ENCODE measurements at regions not wholly inside any gene's neighbourhood (a gene's known extent, or its start where the extent isn't known, plus 50 kb on each side); places are given as distances from the start of the nearest gene placed in this dataset.
A peak's percentile ranks its signal among the peaks of the same experiment; 100 is the strongest.

GRCh38 chr5:87061046-87061445, 206.6 kb upstream of the RASA1 start:
- ATAC-seq: no peak
- Mint-ChIP-seq H3K4me3 (no peak overlapping the region), H3K27ac (no peak overlapping the region), H3K27me3 (no peaks in the 10 kb centered on the region), H3K9me3 (peaks cover 3% of the 10 kb centered on the region), H3K36me3 (no peaks in the 10 kb centered on the region), H3K4me1 (no peaks in the 10 kb centered on the region)

GRCh38 chr5:87069311-87069710, 198.4 kb upstream of the RASA1 start:
- no peaks in the 10 kb centered on the region for H3K36me3 Mint-ChIP-seq
- H3K4me1 Mint-ChIP-seq: peaks cover 10% of the 10 kb centered on the region
- H3K9me3 Mint-ChIP-seq: no peaks in the 10 kb centered on the region
- no peaks in the 10 kb centered on the region for H3K27me3 Mint-ChIP-seq
- ATAC-seq: no peak
- H3K27ac Mint-ChIP-seq: no peak overlapping the region
- H3K4me3 Mint-ChIP-seq: no peak overlapping the region

GRCh38 chr5:87069974-87070608, 197.6 kb upstream of the RASA1 start:
- Mint-ChIP-seq H3K27me3 (no peaks in the 10 kb centered on the region), H3K4me3 (no peak overlapping the region), H3K9me3 (no peaks in the 10 kb centered on the region), H3K27ac (no peak overlapping the region), H3K4me1 (peaks cover 18% of the 10 kb centered on the region), H3K36me3 (no peaks in the 10 kb centered on the region)
- ATAC-seq: no peak

GRCh38 chr5:87074072-87074471, 193.6 kb upstream of the RASA1 start:
- peak overlapping the region; percentile 92 for H3K27ac Mint-ChIP-seq
- no peaks in the 10 kb centered on the region for H3K9me3 Mint-ChIP-seq
- no peak for ATAC-seq
- H3K36me3 Mint-ChIP-seq: peaks cover 5% of the 10 kb centered on the region
- H3K4me1 Mint-ChIP-seq: peaks cover 35% of the 10 kb centered on the region
- no peaks in the 10 kb centered on the region for H3K27me3 Mint-ChIP-seq
- H3K4me3 Mint-ChIP-seq: no peak overlapping the region

GRCh38 chr5:87074934-87075541, 192.6 kb upstream of the RASA1 start:
- H3K27ac Mint-ChIP-seq: peak overlapping the region; percentile 92
- H3K36me3 Mint-ChIP-seq: peaks cover 5% of the 10 kb centered on the region
- no peaks in the 10 kb centered on the region for H3K9me3 Mint-ChIP-seq
- H3K27me3 Mint-ChIP-seq: no peaks in the 10 kb centered on the region
- ATAC-seq: peak; percentile 92
- peak overlapping the region; percentile 26 for H3K4me3 Mint-ChIP-seq
- H3K4me1 Mint-ChIP-seq: peaks cover 38% of the 10 kb centered on the region

- Mint-ChIP-seq H3K4me3 (no peak overlapping the region), H3K4me1 (peaks cover 40% of the 10 kb centered on the region), H3K36me3 (peaks cover 5% of the 10 kb centered on the region), H3K9me3 (no peaks in the 10 kb centered on the region), H3K27ac (no peak overlapping the region), H3K27me3 (no peaks in the 10 kb centered on the region)
- no peak for ATAC-seq
Observed at GRCh38 chr5:87076411-87076810, 191.3 kb upstream of the RASA1 start.

- Mint-ChIP-seq H3K27me3 (no peaks in the 10 kb centered on the region), H3K27ac (no peak overlapping the region), H3K9me3 (no peaks in the 10 kb centered on the region), H3K36me3 (peaks cover 5% of the 10 kb centered on the region), H3K4me3 (no peak overlapping the region), H3K4me1 (peaks cover 45% of the 10 kb centered on the region)
- ATAC-seq: no peak
Observed at GRCh38 chr5:87076931-87077330, 190.8 kb upstream of the RASA1 start.

GRCh38 chr5:87079219-87079618, 188.5 kb upstream of the RASA1 start:
- peak overlapping the region; percentile 53 for H3K27ac Mint-ChIP-seq
- H3K36me3 Mint-ChIP-seq: peaks cover 5% of the 10 kb centered on the region
- H3K4me3 Mint-ChIP-seq: no peak overlapping the region
- H3K4me1 Mint-ChIP-seq: peaks cover 62% of the 10 kb centered on the region
- H3K27me3 Mint-ChIP-seq: no peaks in the 10 kb centered on the region
- ATAC-seq: no peak
- no peaks in the 10 kb centered on the region for H3K9me3 Mint-ChIP-seq

- H3K27ac Mint-ChIP-seq: peak overlapping the region; percentile 72
- H3K9me3 Mint-ChIP-seq: no peaks in the 10 kb centered on the region
- H3K4me3 Mint-ChIP-seq: peak overlapping the region; percentile 64
- peaks cover 49% of the 10 kb centered on the region for H3K4me1 Mint-ChIP-seq
- no peak for ATAC-seq
- H3K36me3 Mint-ChIP-seq: peaks cover 12% of the 10 kb centered on the region
- no peaks in the 10 kb centered on the region for H3K27me3 Mint-ChIP-seq
Observed at GRCh38 chr5:87081016-87081415, 186.7 kb upstream of the RASA1 start.

GRCh38 chr5:87081511-87082372, 185.9 kb upstream of the RASA1 start:
- Mint-ChIP-seq H3K36me3 (peaks cover 12% of the 10 kb centered on the region), H3K27me3 (no peaks in the 10 kb centered on the region), H3K4me1 (peaks cover 50% of the 10 kb centered on the region), H3K4me3 (peak overlapping the region; percentile 64), H3K9me3 (no peaks in the 10 kb centered on the region), H3K27ac (peak overlapping the region; percentile 72)
- peak; percentile 90 for ATAC-seq

GRCh38 chr5:87094347-87094746, 173.3 kb upstream of the RASA1 start:
- H3K27ac Mint-ChIP-seq: no peak overlapping the region
- no peak overlapping the region for H3K4me3 Mint-ChIP-seq
- H3K4me1 Mint-ChIP-seq: peaks cover 43% of the 10 kb centered on the region
- H3K36me3 Mint-ChIP-seq: peaks cover 5% of the 10 kb centered on the region
- H3K27me3 Mint-ChIP-seq: no peaks in the 10 kb centered on the region
- no peak for ATAC-seq
- peaks cover 2% of the 10 kb centered on the region for H3K9me3 Mint-ChIP-seq

GRCh38 chr5:87094833-87095232, 172.8 kb upstream of the RASA1 start:
- no peak overlapping the region for H3K27ac Mint-ChIP-seq
- peaks cover 48% of the 10 kb centered on the region for H3K4me1 Mint-ChIP-seq
- no peak for ATAC-seq
- peaks cover 2% of the 10 kb centered on the region for H3K9me3 Mint-ChIP-seq
- no peaks in the 10 kb centered on the region for H3K27me3 Mint-ChIP-seq
- H3K4me3 Mint-ChIP-seq: no peak overlapping the region
- no peaks in the 10 kb centered on the region for H3K36me3 Mint-ChIP-seq

- H3K27me3 Mint-ChIP-seq: no peaks in the 10 kb centered on the region
- H3K36me3 Mint-ChIP-seq: no peaks in the 10 kb centered on the region
- H3K9me3 Mint-ChIP-seq: no peaks in the 10 kb centered on the region
- peaks cover 58% of the 10 kb centered on the region for H3K4me1 Mint-ChIP-seq
- H3K27ac Mint-ChIP-seq: peak overlapping the region; percentile 25
- H3K4me3 Mint-ChIP-seq: no peak overlapping the region
- ATAC-seq: no peak
Observed at GRCh38 chr5:87095787-87096186, 171.9 kb upstream of the RASA1 start.

- no peak for ATAC-seq
- Mint-ChIP-seq H3K27me3 (no peaks in the 10 kb centered on the region), H3K4me1 (peaks cover 76% of the 10 kb centered on the region), H3K4me3 (no peak overlapping the region), H3K27ac (peak overlapping the region; percentile 25), H3K9me3 (no peaks in the 10 kb centered on the region), H3K36me3 (no peaks in the 10 kb centered on the region)
Observed at GRCh38 chr5:87097664-87098063, 170.0 kb upstream of the RASA1 start.

- ATAC-seq: no peak
- no peaks in the 10 kb centered on the region for H3K27me3 Mint-ChIP-seq
- peaks cover 89% of the 10 kb centered on the region for H3K4me1 Mint-ChIP-seq
- H3K9me3 Mint-ChIP-seq: no peaks in the 10 kb centered on the region
- H3K4me3 Mint-ChIP-seq: no peak overlapping the region
- no peak overlapping the region for H3K27ac Mint-ChIP-seq
- H3K36me3 Mint-ChIP-seq: no peaks in the 10 kb centered on the region
Observed at GRCh38 chr5:87099291-87099839, 168.3 kb upstream of the RASA1 start.
